Liver (tissue), 7 donors: ENCODE measurements at regions not wholly inside any gene's neighbourhood (a gene's known extent, or its start where the extent isn't known, plus 50 kb on each side); places are given as distances from the start of the nearest gene placed in this dataset.

Experiments
- DNase-seq: peaks from one replicate; pipeline ENCODE4 v3.0.0-alpha.2; 2017; ENCODE audit warnings: low spot score
- H3K27ac ChIP-seq, 2 donors: one replicate each; pipeline ENCODE4 v1.7.0; 2013; ENCODE audit warnings: inconsistent platforms in 2 of 2, low read length in 2 of 2, control low read depth in 1 of 2, low read depth in 1 of 2, mild to moderate bottlenecking in 1 of 2
- H3K27me3 ChIP-seq, 4 donors: one replicate each; pipeline versions ENCODE4 v1.6.1 to v1.7.0; 2013; ENCODE audit warnings: low read length in 3 of 4, inconsistent platforms in 1 of 4, mild to moderate bottlenecking in 1 of 4, moderate library complexity in 1 of 4; ENCODE audit not compliant: control insufficient read depth in 4 of 4, insufficient read depth in 4 of 4
- H3K36me3 ChIP-seq, 4 donors: one replicate each; pipeline versions ENCODE4 v1.6.1 to v1.7.0; 2013; ENCODE audit warnings: low read length in 3 of 4, mild to moderate bottlenecking in 3 of 4, low read depth in 1 of 4, moderate library complexity in 1 of 4; ENCODE audit not compliant: control insufficient read depth in 4 of 4, insufficient read depth in 3 of 4
- H3K4me1 ChIP-seq, 4 donors: one replicate each; pipeline versions ENCODE4 v1.6.1 to v1.7.0; 2013; ENCODE audit warnings: low read length in 3 of 4, mild to moderate bottlenecking in 3 of 4, moderate library complexity in 1 of 4; ENCODE audit not compliant: control insufficient read depth in 4 of 4, insufficient read depth in 4 of 4
- H3K4me3 ChIP-seq, 3 donors: one replicate each; pipeline versions ENCODE4 v1.6.1 to v1.7.0; 2013; ENCODE audit warnings: low read length in 3 of 3, control low read depth in 1 of 3, low read depth in 1 of 3, mild to moderate bottlenecking in 1 of 3
- H3K9ac ChIP-seq, 2 donors: one replicate each; pipeline ENCODE4 v1.7.0; 2013; ENCODE audit warnings: low read length in 2 of 2, mild to moderate bottlenecking in 2 of 2, moderate library complexity in 2 of 2, control low read depth in 1 of 2, low read depth in 1 of 2
- H3K9me3 ChIP-seq, 4 donors: one replicate each; pipeline versions ENCODE4 v1.6.1 to v1.7.0; 2013; ENCODE audit warnings: low read length in 3 of 4; ENCODE audit not compliant: control insufficient read depth in 4 of 4
- ATF3 ChIP-seq: IDR thresholded peaks from 2 replicates; pipeline ENCODE4 v1.6.1; 2016; ENCODE audit warnings: antibody characterized with exemption
- EGR1 ChIP-seq, 2 donors: IDR thresholded peaks; 2 replicates each; pipeline ENCODE4 v1.6.1; 2016 to 2018; ENCODE audit warnings: antibody characterized with exemption in 2 of 2, low read depth in 2 of 2
- FOXA1 ChIP-seq: IDR thresholded peaks from 2 replicates; pipeline ENCODE4 v1.6.1; 2016; ENCODE audit warnings: antibody characterized with exemption
- GABPA ChIP-seq, 2 donors: IDR thresholded peaks in 1 of 2; conservative IDR thresholded peaks in 1 of 2; 2 replicates each; pipeline ENCODE4 v1.6.1; 2016; ENCODE audit warnings: antibody characterized with exemption in 2 of 2, mild to moderate bottlenecking in 1 of 2, moderate library complexity in 1 of 2
- HNF4A ChIP-seq, 2 donors: conservative IDR thresholded peaks; 2 replicates each; pipeline ENCODE4 v1.6.1; 2016; ENCODE audit warnings: antibody characterized with exemption in 2 of 2, mild to moderate bottlenecking in 2 of 2
- HNF4G ChIP-seq: IDR thresholded peaks from 2 replicates; pipeline ENCODE4 v1.6.1; 2016; ENCODE audit warnings: antibody characterized with exemption
- JUND ChIP-seq, 2 donors: IDR thresholded peaks; 2 replicates each; pipeline ENCODE4 v1.6.1; 2016; ENCODE audit warnings: antibody characterized with exemption in 2 of 2
- MAX ChIP-seq: IDR thresholded peaks from 2 replicates; pipeline ENCODE4 v1.6.1; 2016; ENCODE audit warnings: antibody characterized with exemption
- NR2F2 ChIP-seq: IDR thresholded peaks from 2 replicates; pipeline ENCODE4 v1.6.1; 2016; ENCODE audit warnings: antibody characterized with exemption
- RAD21 ChIP-seq, 2 donors: IDR thresholded peaks; 2 replicates each; pipeline ENCODE4 v1.6.1; 2016; ENCODE audit warnings: antibody characterized with exemption in 2 of 2, mild to moderate bottlenecking in 2 of 2
- REST ChIP-seq: IDR thresholded peaks from 2 replicates; pipeline ENCODE4 v1.6.1; 2016; ENCODE audit warnings: antibody characterized with exemption, mild to moderate bottlenecking
- RXRA ChIP-seq, 2 donors: IDR thresholded peaks; 2 replicates each; pipeline ENCODE4 v1.6.1; 2017 to 2018; ENCODE audit warnings: antibody characterized with exemption in 2 of 2, mild to moderate bottlenecking in 1 of 2
- SP1 ChIP-seq: IDR thresholded peaks from 2 replicates; pipeline ENCODE4 v1.6.1; 2018; ENCODE audit warnings: antibody characterized with exemption, mild to moderate bottlenecking
- TAF1 ChIP-seq: conservative IDR thresholded peaks from 2 replicates; pipeline ENCODE4 v1.6.1; 2016; ENCODE audit warnings: antibody characterized with exemption, mild to moderate bottlenecking
- YY1 ChIP-seq: IDR thresholded peaks from 2 replicates; pipeline ENCODE4 v1.6.1; 2016; ENCODE audit warnings: antibody characterized with exemption, mild to moderate bottlenecking
- ZBTB33 ChIP-seq: IDR thresholded peaks from 2 replicates; pipeline ENCODE4 v1.6.1; 2016; ENCODE audit warnings: antibody characterized with exemption
- WGBS: extraction: QIAGEN DNeasy Blood & Tissue Kit; methylation state at CpG from one replicate; pipeline ENCODE4 v1.1.7; 2013; 5-methylcytosine and 5-hydroxymethylcytosine counted together
- donor health status: healthy.
- donor health status: healthy.
- donor health status: healthy.
- donor health status: healthy.

DNA sequence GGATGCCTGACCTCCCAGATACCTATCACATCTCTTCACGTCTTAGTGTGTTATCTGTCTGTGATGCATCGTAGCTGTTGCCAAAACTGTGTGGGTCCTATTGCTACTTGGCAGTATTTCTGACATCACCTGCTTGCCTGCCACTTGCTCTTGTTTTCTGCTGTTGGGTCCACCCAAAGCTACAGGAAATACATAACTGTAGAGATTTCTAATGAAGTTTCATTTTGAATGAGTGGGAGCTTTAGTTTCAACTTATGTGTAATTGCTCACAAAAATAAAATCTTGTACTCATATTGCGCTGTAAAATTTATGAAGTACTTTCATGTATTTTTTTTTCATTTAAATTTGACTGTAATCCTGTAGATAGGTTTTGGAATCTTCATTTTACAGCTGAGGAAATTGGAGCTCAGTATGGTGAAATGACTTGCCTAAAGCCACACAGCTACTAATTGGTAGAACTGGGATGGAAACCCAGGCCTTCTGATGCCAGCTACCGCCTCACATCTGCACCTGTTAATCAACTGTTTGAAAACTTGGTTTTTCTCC is 113.6 kb upstream of the MAN1A1 start:
- Histone ChIP-seq H3K9me3 (peaks cover 0 to 2% (median 0%) of the 10 kb centered on the region in 4 donors), H3K36me3 (no peaks in the 10 kb centered on the region), H3K9ac (no peak overlapping the region), H3K4me1 (no peaks in the 10 kb centered on the region), H3K27ac (no peak overlapping the region), H3K4me3 (no peak overlapping the region), H3K27me3 (no peaks in the 10 kb centered on the region)
- no peak for TF ChIP-seq HNF4G
- TF ChIP-seq FOXA1 = no peak
- no peak for TF ChIP-seq ATF3
- no peak for TF ChIP-seq NR2F2
- TF ChIP-seq HNF4A (conservative IDR thresholded peaks at IDR 0.05) = no peak
- no peak for TF ChIP-seq YY1
- no peak for TF ChIP-seq MAX
- TF ChIP-seq REST = no peak
- no peak for TF ChIP-seq ZBTB33
- no peak for TF ChIP-seq GABPA (IDR thresholded peaks at IDR 0.05 in 1 of 2, conservative IDR thresholded peaks at IDR 0.05 in 1 of 2)
- TF ChIP-seq TAF1 = no peak
- TF ChIP-seq RAD21 (IDR thresholded peaks at IDR 0.05) = no peak
- no peak for TF ChIP-seq RXRA (IDR thresholded peaks at IDR 0.05)
- no peak for TF ChIP-seq EGR1 (IDR thresholded peaks at IDR 0.05; ENCODE audit: low read depth in 2 of 2)
- TF ChIP-seq SP1 = no peak
- WGBS = 85% methylated on average over 4 of the region's 4 CpGs
- no peak for DNase-seq

- TF ChIP-seq GABPA (IDR thresholded peaks at IDR 0.05 in 1 of 2, conservative IDR thresholded peaks at IDR 0.05 in 1 of 2) (no peak), RXRA (IDR thresholded peaks at IDR 0.05) (no peak), YY1 (no peak), JUND (IDR thresholded peaks at IDR 0.05) (no peak), ATF3 (no peak), MAX (no peak), RAD21 (IDR thresholded peaks at IDR 0.05) (no peak), HNF4G (no peak)
- WGBS = 73% methylated on average over 1 of the region's 1 CpG
- no peak for DNase-seq
- H3K27ac ChIP-seq = no peak overlapping the region
- no peak overlapping the region for H3K9ac ChIP-seq
- no peak overlapping the region for H3K4me3 ChIP-seq
- no peaks in the 10 kb centered on the region for H3K27me3 ChIP-seq
- peaks cover 0 to 2% (median 0%) of the 10 kb centered on the region in 4 donors for H3K9me3 ChIP-seq
- H3K4me1 ChIP-seq = no peaks in the 10 kb centered on the region
- H3K36me3 ChIP-seq = no peaks in the 10 kb centered on the region
Observed at GRCh38 chr6:119461187-119461586, 111.6 kb upstream of the MAN1A1 start.
